Panc1 (cell line): ENCODE measurements at regions not wholly inside any gene's neighbourhood (a gene's known extent, or its start where the extent isn't known, plus 50 kb on each side); places are given as distances from the start of the nearest gene placed in this dataset.

ENCODE experiments used
- ATAC-seq: fragments of 200-7000 bp; cut with Tn5 transposase; 2 replicates; pipeline ENCODE4 v1.9.1; 2020; ENCODE audit warnings: mild to moderate bottlenecking, moderate library complexity
- BruUV-seq: library from RNA; stranded (reverse); fragments of 400-500 nt; replicated peaks from 2 replicates; lab custom pipeline; 2021; lab: Mats Ljungman, UMichigan
- CTCF ChIA-PET: fragments of 300-600 bp; sonication (Branson Sonifier 250); formaldehyde crosslinking; loops from one replicate; lab custom pipeline; 2022; ENCODE audit warnings: antibody characterized with exemption; lab: Charles Lee
- POLR2A ChIA-PET: fragments of 300-600 bp; sonication (Branson Sonifier 250); formaldehyde crosslinking; loops from one replicate; lab custom pipeline; 2022; ENCODE audit warnings: antibody characterized with exemption; lab: Charles Lee
- DNase-seq: peaks from one replicate; pipeline ENCODE4 v3.0.0-alpha.2; 2010; ENCODE audit warnings: low read depth, low spot score
- H3K27ac ChIP-seq: 2 replicates; pipeline ENCODE4 v1.5.1; 2011; ENCODE audit warnings: mild to moderate bottlenecking, low read length, inconsistent platforms
- H3K27me3 ChIP-seq: fragments of 200-500 bp; sonication (Bioruptor generic); 2 replicates; pipeline ENCODE4 v1.6.0; 2014; ENCODE audit warnings: low read length, inconsistent platforms; ENCODE audit not compliant: control insufficient read depth, insufficient read depth
- H3K36me3 ChIP-seq: fragments of 200-500 bp; sonication (Bioruptor generic); 2 replicates; pipeline ENCODE4 v1.5.1; 2014; ENCODE audit warnings: inconsistent platforms, mild to moderate bottlenecking, low read length, moderate library complexity; ENCODE audit not compliant: control insufficient read depth, insufficient read depth
- H3K4me1 ChIP-seq: 2 replicates; pipeline ENCODE4 v1.5.1; 2011; ENCODE audit warnings: inconsistent platforms, mild to moderate bottlenecking, low read length, moderate library complexity; ENCODE audit not compliant: control insufficient read depth, insufficient read depth
- H3K4me3 ChIP-seq, 2 experiments: 2 replicates each; pipeline ENCODE4 v1.5.1; 2011 to 2012; ENCODE audit warnings: low read depth in 2 of 2, low read length in 2 of 2, mild to moderate bottlenecking in 2 of 2, inconsistent platforms in 1 of 2, moderate library complexity in 1 of 2
- H3K9me3 ChIP-seq: fragments of 200-500 bp; sonication (Bioruptor generic); 2 replicates; pipeline ENCODE4 v1.5.1; 2014; ENCODE audit warnings: low read depth, mild to moderate bottlenecking, inconsistent platforms, low read length, moderate library complexity; ENCODE audit not compliant: control insufficient read depth, insufficient read depth
- CTCF ChIP-seq: fragments of 450-650 bp; IDR thresholded peaks from 2 replicates; pipeline ENCODE4 v1.5.1; 2017; ENCODE audit warnings: mild to moderate bottlenecking
- POLR2AphosphoS5 ChIP-seq: IDR thresholded peaks from 2 replicates; pipeline ENCODE4 v1.6.1; 2012; ENCODE audit warnings: mild to moderate bottlenecking, low read depth, low read length, moderate library complexity
- REST ChIP-seq, 2 experiments: IDR thresholded peaks; 2 replicates each; pipeline ENCODE4 v1.6.1; 2011 to 2012; ENCODE audit warnings: low read depth in 2 of 2, control low read depth in 1 of 2, low read length in 1 of 2, mild to moderate bottlenecking in 1 of 2, moderate library complexity in 1 of 2; ENCODE audit not compliant: insufficient read depth in 1 of 2
- SIN3A ChIP-seq: IDR thresholded peaks from 2 replicates; pipeline ENCODE4 v1.6.1; 2012; ENCODE audit warnings: low read depth, mild to moderate bottlenecking, low read length, moderate library complexity, borderline replicate concordance; ENCODE audit not compliant: insufficient read depth
- TCF7L2 ChIP-seq: IDR thresholded peaks from 2 replicates; pipeline ENCODE4 v1.6.1; 2011; ENCODE audit warnings: mild to moderate bottlenecking, low read depth, low read length, inconsistent platforms
- in situ Hi-C: cut with HindIII; loops from 2 replicates; pipeline ENCODE4 v1.10.0; 2016; ENCODE audit warnings: low sequenced_read_pairs, low pct_unique_long_range_greater_than_20kb
- intact Hi-C: fragments of 100-400 bp; cut with micrococcal nuclease; formaldehyde crosslinking; loops from one replicate; pipeline ENCODE4 v1.10.0; 2022; ENCODE audit not compliant: unreplicated experiment

GRCh38 chr3:5666455-5666854 is 478.9 kb downstream of the EDEM1 start:
- DNase-seq (no peak), ATAC-seq (no peak)
- in situ Hi-C loops (no loop called here), intact Hi-C loops (no loop called here)
- no peaks in the 10 kb centered on the region for H3K36me3 ChIP-seq
- no TSS peak for BruUV-seq
- no peaks in the 10 kb centered on the region for H3K4me1 ChIP-seq
- no peak overlapping the region for H3K4me3 ChIP-seq
- H3K9me3 ChIP-seq: no peaks in the 10 kb centered on the region
- ChIA-PET CTCF (no interaction called here), POLR2A (no interaction called here)
- H3K27ac ChIP-seq: no peak overlapping the region
- TF ChIP-seq CTCF: no peak
- no peaks in the 10 kb centered on the region for H3K27me3 ChIP-seq

- ATAC-seq: no peak
- ChIA-PET POLR2A (no interaction called here), CTCF (no interaction called here)
- no peaks in the 10 kb centered on the region for H3K4me1 ChIP-seq
- intact Hi-C loops (no loop called here), in situ Hi-C loops (no loop called here)
- H3K36me3 ChIP-seq: no peaks in the 10 kb centered on the region
- no peak overlapping the region for H3K4me3 ChIP-seq
- TF ChIP-seq POLR2AphosphoS5 (no peak), CTCF (no peak), TCF7L2 (no peak), SIN3A (no peak), REST (IDR thresholded peaks at IDR 0.05; ENCODE audit: insufficient read depth in 1 of 2, low read depth in 2 of 2, low read length in 1 of 2) (no peak)
- no peaks in the 10 kb centered on the region for H3K27me3 ChIP-seq
- no peaks in the 10 kb centered on the region for H3K9me3 ChIP-seq
- no peak overlapping the region for H3K27ac ChIP-seq
- no peak for DNase-seq
- no TSS peak for BruUV-seq
Observed at GRCh38 chr3:5673521-5673920, 486.0 kb downstream of the EDEM1 start.

- H3K4me3 ChIP-seq: no peak overlapping the region
- in situ Hi-C loops: no loop called here
- TF ChIP-seq REST (IDR thresholded peaks at IDR 0.05; ENCODE audit: insufficient read depth in 1 of 2, low read depth in 2 of 2, low read length in 1 of 2) (no peak), TCF7L2 (no peak), POLR2AphosphoS5 (no peak), SIN3A (no peak), CTCF (no peak)
- CTCF ChIA-PET: no interaction called here
- ATAC-seq (no peak), DNase-seq (no peak)
- H3K27me3 ChIP-seq: no peaks in the 10 kb centered on the region
- no peaks in the 10 kb centered on the region for H3K4me1 ChIP-seq
- H3K9me3 ChIP-seq: no peaks in the 10 kb centered on the region
- no peaks in the 10 kb centered on the region for H3K36me3 ChIP-seq
- POLR2A ChIA-PET: no interaction called here
- no peak overlapping the region for H3K27ac ChIP-seq
- BruUV-seq: no TSS peak
- intact Hi-C loops: no loop called here
Observed at GRCh38 chr3:5675319-5675718, 487.8 kb downstream of the EDEM1 start.
